SK-N-SH (cell line): ENCODE measurements at regions not wholly inside any gene's neighbourhood (a gene's known extent, or its start where the extent isn't known, plus 50 kb on each side); places are given as distances from the start of the nearest gene placed in this dataset.

ENCODE experiments used
- CTCF ChIA-PET: fragments of 300-600, 350-600 bp; formaldehyde crosslinking; extraction: SDS; loops from one replicate; lab custom pipeline; 2021; lab: Yijun Ruan, JAX
- POLR2A ChIA-PET: fragments of 350-600 bp; sonication (Branson Sonifier 250); formaldehyde crosslinking; extraction: SDS; loops from one replicate; lab custom pipeline; 2020; ENCODE audit warnings: antibody characterized with exemption, inconsistent platforms; lab: Yijun Ruan, JAX
- DNase-seq: peaks from one replicate; pipeline ENCODE4 v3.0.0; 2012
- H2AFZ ChIP-seq: fragments of 200-600 bp; sonication (generic); 2 replicates; pipeline ENCODE4 v1.8.1; 2016; ENCODE audit warnings: antibody characterized with exemption, mild to moderate bottlenecking, low read depth
- H3F3A ChIP-seq: fragments of 200-600 bp; sonication (generic); replicated peaks from 2 replicates; pipeline ENCODE3; 2016; ENCODE audit warnings: antibody characterized with exemption, mild to moderate bottlenecking; ENCODE audit not compliant: insufficient read depth
- H3K27ac ChIP-seq, 2 experiments: fragments of 200-500 bp in 1 of 2; fragments of 200-600 bp in 1 of 2; sonication (Bioruptor generic) in 1 of 2; sonication (generic), shearing (Covaris generic) in 1 of 2; 2 replicates each; pipeline versions ENCODE4 v1.5.1 to v1.6.1; 2014 to 2016; ENCODE audit warnings: low read depth in 2 of 2, inconsistent platforms in 1 of 2, low read length in 1 of 2, mild to moderate bottlenecking in 1 of 2, mixed read lengths in 1 of 2
- H3K27me3 ChIP-seq: fragments of 200-600 bp; sonication (generic), shearing (Covaris generic); 2 replicates; pipeline ENCODE4 v1.6.1; 2016; ENCODE audit warnings: mixed run types; ENCODE audit not compliant: insufficient read depth
- H3K36me3 ChIP-seq, 2 experiments: fragments of 200-500 bp in 1 of 2; fragments of 200-600 bp in 1 of 2; sonication (Bioruptor generic) in 1 of 2; sonication (generic) in 1 of 2; replicated peaks in 1 of 2; 2 replicates each; pipeline versions ENCODE3 to v1.5.1; 2014 to 2016; ENCODE audit warnings: low read length in 1 of 2, mild to moderate bottlenecking in 1 of 2; ENCODE audit not compliant: insufficient read depth in 2 of 2, control insufficient read depth in 1 of 2
- H3K4me1 ChIP-seq, 2 experiments: fragments of 200-500 bp in 1 of 2; fragments of 200-600 bp in 1 of 2; sonication (Bioruptor generic) in 1 of 2; sonication (generic), shearing (Covaris generic) in 1 of 2; 2 replicates each; pipeline versions ENCODE4 v1.5.1 to v1.6.1; 2014 to 2016; ENCODE audit warnings: low read depth in 1 of 2, low read length in 1 of 2, mixed run types in 1 of 2; ENCODE audit not compliant: insufficient read depth in 2 of 2, control insufficient read depth in 1 of 2
- H3K4me2 ChIP-seq: fragments of 200-600 bp; sonication (generic), shearing (Covaris generic); 2 replicates; pipeline ENCODE4 v1.6.1; 2017; ENCODE audit warnings: mixed run types
- H3K4me3 ChIP-seq, 2 experiments: fragments of 200-500 bp in 1 of 2; fragments of 200-600 bp in 1 of 2; sonication (Bioruptor generic) in 1 of 2; sonication (generic), shearing (Covaris generic) in 1 of 2; 2 replicates each; pipeline versions ENCODE4 v1.5.1 to v1.8.1; 2014 to 2016; ENCODE audit warnings: low read depth in 2 of 2, inconsistent platforms in 1 of 2, low read length in 1 of 2, mild to moderate bottlenecking in 1 of 2, mixed read lengths in 1 of 2, moderate library complexity in 1 of 2
- H3K79me2 ChIP-seq: fragments of 200-600 bp; sonication (generic); 2 replicates; pipeline ENCODE4 v1.8.1; 2017; ENCODE audit warnings: mild to moderate bottlenecking; ENCODE audit not compliant: insufficient read depth
- H3K9ac ChIP-seq: fragments of 200-600 bp; sonication (generic); 2 replicates; pipeline ENCODE4 v1.6.1; 2017; ENCODE audit warnings: mixed run types
- H3K9me2 ChIP-seq: fragments of 200-600 bp; sonication (generic); 2 replicates; pipeline ENCODE4 v1.6.1; 2017; ENCODE audit warnings: mixed run types
- H3K9me3 ChIP-seq: fragments of 200-600 bp; sonication (generic); 2 replicates; pipeline ENCODE4 v1.6.1; 2017; ENCODE audit warnings: mixed run types, mild to moderate bottlenecking, moderate library complexity
- H4K20me1 ChIP-seq: fragments of 200-600 bp; sonication (generic); 2 replicates; pipeline ENCODE4 v1.6.1; 2017; ENCODE audit warnings: mild to moderate bottlenecking, mixed run types; ENCODE audit not compliant: insufficient read depth
- ELF1 ChIP-seq: IDR thresholded peaks from 2 replicates; pipeline ENCODE4 v1.4.0; 2012
- GATA2 ChIP-seq: sonication (generic); formaldehyde crosslinking; IDR thresholded peaks from 2 replicates; pipeline ENCODE4 v1.5.0; 2020; ENCODE audit warnings: mild to moderate bottlenecking, missing genetic modification reagents
- JUND ChIP-seq: IDR thresholded peaks from 2 replicates; pipeline ENCODE4 v1.4.0; 2012
- TCF12 ChIP-seq: IDR thresholded peaks from 2 replicates; pipeline ENCODE4 v1.4.0; 2012
- TEAD4 ChIP-seq: IDR thresholded peaks from 2 replicates; pipeline ENCODE4 v1.4.0; 2012; ENCODE audit warnings: mild to moderate bottlenecking, borderline replicate concordance; ENCODE audit not compliant: insufficient read depth
- WGBS: methylation state at CpG from one replicate; pipeline ENCODE4 v1.1.6; 2017; ENCODE audit warnings: low lambda C conversion rate; 5-methylcytosine and 5-hydroxymethylcytosine counted together
- TF ChIP-seq, protein P1 (sequence below): IDR thresholded peaks from 2 replicates; pipeline ENCODE4 v1.6.1; 2012; ENCODE audit warnings: mild to moderate bottlenecking, low read depth, low read length, moderate library complexity
- TF ChIP-seq, protein P2 (sequence below): IDR thresholded peaks from 2 replicates; pipeline ENCODE4 v1.4.0; 2012; ENCODE audit warnings: low read depth, borderline replicate concordance

GRCh38 chr9:33682551-33682950 is 112.8 kb upstream of the PRSS3 start (continued):
- TF ChIP-seq, protein P1, sequence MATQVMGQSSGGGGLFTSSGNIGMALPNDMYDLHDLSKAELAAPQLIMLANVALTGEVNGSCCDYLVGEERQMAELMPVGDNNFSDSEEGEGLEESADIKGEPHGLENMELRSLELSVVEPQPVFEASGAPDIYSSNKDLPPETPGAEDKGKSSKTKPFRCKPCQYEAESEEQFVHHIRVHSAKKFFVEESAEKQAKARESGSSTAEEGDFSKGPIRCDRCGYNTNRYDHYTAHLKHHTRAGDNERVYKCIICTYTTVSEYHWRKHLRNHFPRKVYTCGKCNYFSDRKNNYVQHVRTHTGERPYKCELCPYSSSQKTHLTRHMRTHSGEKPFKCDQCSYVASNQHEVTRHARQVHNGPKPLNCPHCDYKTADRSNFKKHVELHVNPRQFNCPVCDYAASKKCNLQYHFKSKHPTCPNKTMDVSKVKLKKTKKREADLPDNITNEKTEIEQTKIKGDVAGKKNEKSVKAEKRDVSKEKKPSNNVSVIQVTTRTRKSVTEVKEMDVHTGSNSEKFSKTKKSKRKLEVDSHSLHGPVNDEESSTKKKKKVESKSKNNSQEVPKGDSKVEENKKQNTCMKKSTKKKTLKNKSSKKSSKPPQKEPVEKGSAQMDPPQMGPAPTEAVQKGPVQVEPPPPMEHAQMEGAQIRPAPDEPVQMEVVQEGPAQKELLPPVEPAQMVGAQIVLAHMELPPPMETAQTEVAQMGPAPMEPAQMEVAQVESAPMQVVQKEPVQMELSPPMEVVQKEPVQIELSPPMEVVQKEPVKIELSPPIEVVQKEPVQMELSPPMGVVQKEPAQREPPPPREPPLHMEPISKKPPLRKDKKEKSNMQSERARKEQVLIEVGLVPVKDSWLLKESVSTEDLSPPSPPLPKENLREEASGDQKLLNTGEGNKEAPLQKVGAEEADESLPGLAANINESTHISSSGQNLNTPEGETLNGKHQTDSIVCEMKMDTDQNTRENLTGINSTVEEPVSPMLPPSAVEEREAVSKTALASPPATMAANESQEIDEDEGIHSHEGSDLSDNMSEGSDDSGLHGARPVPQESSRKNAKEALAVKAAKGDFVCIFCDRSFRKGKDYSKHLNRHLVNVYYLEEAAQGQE: no peak

- no peaks in the 10 kb centered on the region for H4K20me1 ChIP-seq
- no peaks in the 10 kb centered on the region for H3K79me2 ChIP-seq
- no peak overlapping the region for H3K9ac ChIP-seq
- H3K4me1 ChIP-seq: no peaks in the 10 kb centered on the region; a peak in 1 of 4 replicates
- H3K9me3 ChIP-seq: no peaks in the 10 kb centered on the region
- H3K36me3 ChIP-seq: no peaks in the 10 kb centered on the region
- ChIA-PET CTCF (no interaction called here), POLR2A (no interaction called here)
- DNase-seq: no peak
- TF ChIP-seq, protein P2, sequence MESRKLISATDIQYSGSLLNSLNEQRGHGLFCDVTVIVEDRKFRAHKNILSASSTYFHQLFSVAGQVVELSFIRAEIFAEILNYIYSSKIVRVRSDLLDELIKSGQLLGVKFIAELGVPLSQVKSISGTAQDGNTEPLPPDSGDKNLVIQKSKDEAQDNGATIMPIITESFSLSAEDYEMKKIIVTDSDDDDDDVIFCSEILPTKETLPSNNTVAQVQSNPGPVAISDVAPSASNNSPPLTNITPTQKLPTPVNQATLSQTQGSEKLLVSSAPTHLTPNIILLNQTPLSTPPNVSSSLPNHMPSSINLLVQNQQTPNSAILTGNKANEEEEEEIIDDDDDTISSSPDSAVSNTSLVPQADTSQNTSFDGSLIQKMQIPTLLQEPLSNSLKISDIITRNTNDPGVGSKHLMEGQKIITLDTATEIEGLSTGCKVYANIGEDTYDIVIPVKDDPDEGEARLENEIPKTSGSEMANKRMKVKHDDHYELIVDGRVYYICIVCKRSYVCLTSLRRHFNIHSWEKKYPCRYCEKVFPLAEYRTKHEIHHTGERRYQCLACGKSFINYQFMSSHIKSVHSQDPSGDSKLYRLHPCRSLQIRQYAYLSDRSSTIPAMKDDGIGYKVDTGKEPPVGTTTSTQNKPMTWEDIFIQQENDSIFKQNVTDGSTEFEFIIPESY: no peak
- TF ChIP-seq, all 33 proteins: peak for 0
- no peak overlapping the region for H3K4me3 ChIP-seq
- H3F3A ChIP-seq: peaks cover 3% of the 10 kb centered on the region
- no peaks in the 10 kb centered on the region for H3K27me3 ChIP-seq
- no peaks in the 10 kb centered on the region for H3K9me2 ChIP-seq
- no peak overlapping the region for H3K27ac ChIP-seq
- no peak overlapping the region for H3K4me2 ChIP-seq
- H2AFZ ChIP-seq: no peak overlapping the region
Measured at GRCh38 chr9:33684831-33685230, 110.5 kb upstream of the PRSS3 start.

DNA sequence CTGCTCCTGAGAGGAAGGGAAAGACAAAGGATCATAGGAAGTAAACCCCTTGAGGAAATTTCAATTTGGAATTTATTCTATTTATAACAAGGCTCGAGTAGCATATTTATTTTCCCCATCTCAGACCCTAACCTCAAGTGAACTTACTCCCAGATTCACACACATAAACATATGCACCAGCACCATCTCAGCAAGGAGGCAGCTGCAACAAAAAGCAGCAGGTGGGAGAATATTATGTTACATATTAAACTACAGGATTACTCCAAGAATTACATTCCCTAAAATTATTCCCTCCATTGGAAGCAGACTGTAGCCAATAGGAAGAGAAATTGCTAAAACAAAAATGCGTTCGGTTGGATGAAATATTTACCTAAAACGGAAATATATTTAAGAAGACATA is 108.4 kb upstream of the PRSS3 start:
- ChIA-PET CTCF (interaction anchor here (3.1 kb wide), 1 partner anchor 36 kb away, joined by 15 read pairs; no protein-coding TSS in a partner anchor), POLR2A (interaction anchor here (0.6 kb wide), 1 partner anchor 10 kb away, joined by 3 read pairs; no protein-coding TSS in a partner anchor)
- Histone ChIP-seq H3K4me3 (no peak overlapping the region), H3F3A (no peaks in the 10 kb centered on the region), H2AFZ (no peak overlapping the region), H3K4me1 (no peaks in the 10 kb centered on the region; a peak in 1 of 4 replicates), H4K20me1 (no peaks in the 10 kb centered on the region), H3K79me2 (no peaks in the 10 kb centered on the region), H3K27ac (no peak overlapping the region), H3K27me3 (no peaks in the 10 kb centered on the region), H3K9me2 (no peaks in the 10 kb centered on the region), H3K4me2 (no peak overlapping the region), H3K9ac (no peak overlapping the region), H3K9me3 (no peaks in the 10 kb centered on the region), H3K36me3 (no peaks in the 10 kb centered on the region)
- 85% methylated on average over 4 of the region's 4 CpGs for WGBS
- TF ChIP-seq ELF1 (no peak), JUND (no peak), TEAD4 (no peak), TCF12 (no peak), GATA2 (CRISPR knock-in tag) (no peak)
- no peak for DNase-seq
